Hindlimb muscle (tissue), 1 donor: ENCODE measurements at regions not wholly inside any gene's neighbourhood (a gene's known extent, or its start where the extent isn't known, plus 50 kb on each side); places are given as distances from the start of the nearest gene placed in this dataset.
"Not testable (repeated sequence)": the region's sequence is repeated elsewhere in the genome, so short reads cannot be mapped to it uniquely, and the experiment has no call there.

Experiments used
- DNase-seq: peaks from one replicate; pipeline ENCODE4 v3.0.0-alpha.2; 2013

- no peak for DNase-seq
Measured at GRCh38 chr14:83007641-83008225, 1474.1 kb upstream of the SEL1L start.

GRCh38 chr14:83017296-83017695 lies 1483.6 kb upstream of the SEL1L start:
- no peak for DNase-seq

GRCh38 chr14:83019744-83020414 lies 1486.2 kb upstream of the SEL1L start:
- DNase-seq: no peak

GRCh38 chr14:83021323-83021722 lies 1487.7 kb upstream of the SEL1L start:
- no peak for DNase-seq

GRCh38 chr14:83023369-83023768 lies 1489.7 kb upstream of the SEL1L start:
- DNase-seq: no peak

GRCh38 chr14:83041224-83041623 lies 1507.6 kb upstream of the SEL1L start:
- DNase-seq: no peak

- DNase-seq: no peak
Measured at GRCh38 chr14:83042858-83043257, 1509.2 kb upstream of the SEL1L start.

GRCh38 chr14:83044001-83044400 lies 1510.3 kb upstream of the SEL1L start:
- no peak for DNase-seq

GRCh38 chr14:83047059-83047830 lies 1513.6 kb upstream of the SEL1L start:
- DNase-seq: no peak

GRCh38 chr14:83053022-83053710 lies 1519.5 kb upstream of the SEL1L start:
- no peak for DNase-seq

- DNase-seq: no peak
Measured at GRCh38 chr14:83058068-83058467, 1524.4 kb upstream of the SEL1L start.

- no peak for DNase-seq
Measured at GRCh38 chr14:83071888-83072501, 1538.3 kb upstream of the SEL1L start.

- DNase-seq: no peak
Measured at GRCh38 chr14:83085136-83085535, 1551.5 kb upstream of the SEL1L start.

GRCh38 chr14:83085725-83086124 lies 1552.1 kb upstream of the SEL1L start:
- no peak for DNase-seq

GRCh38 chr14:83091991-83092956 lies 1558.6 kb upstream of the SEL1L start:
- not testable (repeated sequence) for DNase-seq

GRCh38 chr14:83096092-83096491 lies 1562.4 kb upstream of the SEL1L start:
- no peak for DNase-seq

GRCh38 chr14:83101846-83102245 lies 1568.2 kb upstream of the SEL1L start:
- DNase-seq: no peak

- DNase-seq: no peak
Measured at GRCh38 chr14:83118029-83118428, 1584.4 kb upstream of the SEL1L start.

- no peak for DNase-seq
Measured at GRCh38 chr14:83120187-83120586, 1586.5 kb upstream of the SEL1L start.

- no peak for DNase-seq
Measured at GRCh38 chr14:83126076-83126475, 1592.4 kb upstream of the SEL1L start.

GRCh38 chr14:83128783-83129182 lies 1595.1 kb upstream of the SEL1L start:
- no peak for DNase-seq

- no peak for DNase-seq
Measured at GRCh38 chr14:83129496-83129895, 1595.8 kb upstream of the SEL1L start.
